ENCODE measurements at regions not wholly inside any gene's neighbourhood (a gene's known extent, or its start where the extent isn't known, plus 50 kb on each side); places are given as distances from the start of the nearest gene placed in this dataset.

- DNase-seq (ENCODE audit: low read depth in 3 of 3): no peak
These were observed 246.5 kb upstream of the ARGLU1 start for GRCh38 chr13:106814463-106814862.

GRCh38 chr13:106810069-106810468, 242.1 kb upstream of the ARGLU1 start:
- DNase-seq (ENCODE audit: low read depth in 3 of 3): no peak

GRCh38 chr13:106804991-106805390, 237.1 kb upstream of the ARGLU1 start:
- DNase-seq (ENCODE audit: low read depth in 3 of 3): no peak

GRCh38 chr13:106802917-106803316, 235.0 kb upstream of the ARGLU1 start:
- DNase-seq (ENCODE audit: low read depth in 3 of 3): no peak

- DNase-seq (ENCODE audit: low read depth in 3 of 3): no peak
These were observed 231.9 kb upstream of the ARGLU1 start for GRCh38 chr13:106799781-106800335.

GRCh38 chr13:106797081-106797640, 229.2 kb upstream of the ARGLU1 start:
- no peak for DNase-seq (ENCODE audit: low read depth in 3 of 3)

GRCh38 chr13:106796280-106797047, 228.5 kb upstream of the ARGLU1 start:
- DNase-seq (ENCODE audit: low read depth in 3 of 3): no peak

- no peak for DNase-seq (ENCODE audit: low read depth in 3 of 3)
These were observed 227.9 kb upstream of the ARGLU1 start for GRCh38 chr13:106795847-106796246.

- DNase-seq (ENCODE audit: low read depth in 3 of 3): no peak
These were observed 226.2 kb upstream of the ARGLU1 start for GRCh38 chr13:106794117-106794516.

- no peak for DNase-seq (ENCODE audit: low read depth in 3 of 3)
These were observed 222.0 kb upstream of the ARGLU1 start for GRCh38 chr13:106789911-106790310.

- DNase-seq (ENCODE audit: low read depth in 3 of 3): no peak
These were observed 218.1 kb upstream of the ARGLU1 start for GRCh38 chr13:106786006-106786563.

- DNase-seq (ENCODE audit: low read depth in 3 of 3): no peak
These were observed 206.7 kb upstream of the ARGLU1 start for GRCh38 chr13:106774621-106775020.

GRCh38 chr13:106772006-106772601, 204.2 kb upstream of the ARGLU1 start:
- DNase-seq (ENCODE audit: low read depth in 3 of 3): no peak

- no peak for DNase-seq (ENCODE audit: low read depth in 3 of 3)
These were observed 201.1 kb upstream of the ARGLU1 start for GRCh38 chr13:106768991-106769390.

- no peak for DNase-seq (ENCODE audit: low read depth in 3 of 3)
These were observed 194.8 kb upstream of the ARGLU1 start for GRCh38 chr13:106762708-106763107.

GRCh38 chr13:106756446-106756845, 188.5 kb upstream of the ARGLU1 start:
- no peak for DNase-seq (ENCODE audit: low read depth in 3 of 3)

- DNase-seq (ENCODE audit: low read depth in 3 of 3): no peak
These were observed 187.6 kb upstream of the ARGLU1 start for GRCh38 chr13:106755542-106755941.

- DNase-seq (ENCODE audit: low read depth in 3 of 3): no peak
These were observed 185.3 kb upstream of the ARGLU1 start for GRCh38 chr13:106753251-106753650.

- DNase-seq (ENCODE audit: low read depth in 3 of 3): no peak
These were observed 184.7 kb upstream of the ARGLU1 start for GRCh38 chr13:106752584-106753170.

- DNase-seq (ENCODE audit: low read depth in 3 of 3): no peak
These were observed 180.8 kb upstream of the ARGLU1 start for GRCh38 chr13:106748785-106749184.

- DNase-seq (ENCODE audit: low read depth in 3 of 3): no peak
These were observed 176.6 kb upstream of the ARGLU1 start for GRCh38 chr13:106744516-106744915.

- no peak for DNase-seq (ENCODE audit: low read depth in 3 of 3)
These were observed 170.3 kb upstream of the ARGLU1 start for GRCh38 chr13:106738186-106738678.
